GM12891 (cell line): ENCODE measurements at regions not wholly inside any gene's neighbourhood (a gene's known extent, or its start where the extent isn't known, plus 50 kb on each side); places are given as distances from the start of the nearest gene placed in this dataset.

ENCODE experiments used
- PAX5 ChIP-seq: IDR thresholded peaks from 2 replicates; pipeline ENCODE4 v1.6.1; 2011; ENCODE audit warnings: low read length, moderate library complexity, mild to moderate bottlenecking; ENCODE audit not compliant: insufficient read depth, severe bottlenecking
- POLR2A ChIP-seq: IDR thresholded peaks from 2 replicates; pipeline ENCODE4 v1.6.1; 2011; ENCODE audit warnings: low read depth, low read length, control low read depth
- POU2F2 ChIP-seq: IDR thresholded peaks from 2 replicates; pipeline ENCODE4 v1.6.1; 2011; ENCODE audit warnings: low read depth, mild to moderate bottlenecking, control low read depth, low read length, moderate library complexity
- TAF1 ChIP-seq: IDR thresholded peaks from 2 replicates; pipeline ENCODE4 v1.6.1; 2011; ENCODE audit warnings: low read depth, low read length, control low read depth

GRCh38 chr13:40348096-40348679 lies 318.3 kb downstream of the FOXO1 start:
- TF ChIP-seq PAX5: no peak
- no peak for TF ChIP-seq POLR2A
- TF ChIP-seq POU2F2: no peak
- TF ChIP-seq TAF1: no peak
